Gastroesophageal sphincter (tissue), 3 donors: ENCODE measurements at regions not wholly inside any gene's neighbourhood (a gene's known extent, or its start where the extent isn't known, plus 50 kb on each side); places are given as distances from the start of the nearest gene placed in this dataset.

Source experiments
- POLR2A ChIP-seq, 2 donors: fragments of 450-650 bp; IDR thresholded peaks; one replicate each; pipeline ENCODE4 v1.6.1; 2017; ENCODE audit warnings: antibody characterized with exemption in 2 of 2, mild to moderate bottlenecking in 2 of 2, moderate library complexity in 1 of 2
- TF ChIP-seq, protein P1 (sequence below), 4 experiments: fragments of 200-600 bp in 2 of 4; fragments of 450-650 bp in 2 of 4; sonication (generic) in 1 of 4; IDR thresholded peaks; one replicate each; pipeline ENCODE4 v1.5.1; 2017 to 2019; ENCODE audit warnings: antibody characterized with exemption in 4 of 4, mild to moderate bottlenecking in 2 of 4, moderate library complexity in 2 of 4

DNA sequence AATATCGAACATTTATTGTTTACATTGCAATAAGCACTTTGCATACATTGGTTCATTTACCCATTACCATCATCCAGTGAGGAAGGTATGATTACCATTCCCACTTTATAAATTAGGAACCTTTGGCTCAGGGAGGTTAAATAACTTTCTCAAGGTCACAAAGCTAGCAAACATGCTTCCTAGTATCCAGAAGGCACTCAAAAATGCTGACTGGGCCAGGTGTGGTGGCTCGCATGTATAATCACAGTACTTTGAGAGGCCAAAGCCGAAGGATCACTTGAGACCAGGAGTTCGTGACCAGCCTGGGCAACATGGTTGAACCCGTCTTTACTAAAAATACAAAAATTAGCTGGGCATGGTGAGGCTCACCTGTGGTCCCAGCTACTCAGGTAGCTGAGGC, 259.6 kb downstream of the TMEM114 start:
- TF ChIP-seq, protein P1, sequence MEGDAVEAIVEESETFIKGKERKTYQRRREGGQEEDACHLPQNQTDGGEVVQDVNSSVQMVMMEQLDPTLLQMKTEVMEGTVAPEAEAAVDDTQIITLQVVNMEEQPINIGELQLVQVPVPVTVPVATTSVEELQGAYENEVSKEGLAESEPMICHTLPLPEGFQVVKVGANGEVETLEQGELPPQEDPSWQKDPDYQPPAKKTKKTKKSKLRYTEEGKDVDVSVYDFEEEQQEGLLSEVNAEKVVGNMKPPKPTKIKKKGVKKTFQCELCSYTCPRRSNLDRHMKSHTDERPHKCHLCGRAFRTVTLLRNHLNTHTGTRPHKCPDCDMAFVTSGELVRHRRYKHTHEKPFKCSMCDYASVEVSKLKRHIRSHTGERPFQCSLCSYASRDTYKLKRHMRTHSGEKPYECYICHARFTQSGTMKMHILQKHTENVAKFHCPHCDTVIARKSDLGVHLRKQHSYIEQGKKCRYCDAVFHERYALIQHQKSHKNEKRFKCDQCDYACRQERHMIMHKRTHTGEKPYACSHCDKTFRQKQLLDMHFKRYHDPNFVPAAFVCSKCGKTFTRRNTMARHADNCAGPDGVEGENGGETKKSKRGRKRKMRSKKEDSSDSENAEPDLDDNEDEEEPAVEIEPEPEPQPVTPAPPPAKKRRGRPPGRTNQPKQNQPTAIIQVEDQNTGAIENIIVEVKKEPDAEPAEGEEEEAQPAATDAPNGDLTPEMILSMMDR (IDR thresholded peaks at IDR 0.05) = no peak
- no peak for TF ChIP-seq POLR2A (IDR thresholded peaks at IDR 0.05)
